Uterus (tissue), 3 donors: ENCODE measurements at regions not wholly inside any gene's neighbourhood (a gene's known extent, or its start where the extent isn't known, plus 50 kb on each side); places are given as distances from the start of the nearest gene placed in this dataset. TPM values are rescaled to one million over a fixed set of nuclear protein-coding genes. Genes with fewer than 3 reads are reported as not detected.

ENCODE experiments used
- DNase-seq, 2 donors: peaks; one replicate each; pipeline ENCODE4 v3.0.0-alpha.2; 2019 to 2020
- H3K27ac ChIP-seq, 2 donors: fragments of 200-600 bp; sonication (generic); 1 replicate in 1 of 2; 2 replicates in 1 of 2; pipeline ENCODE4 v1.5.1; 2016 to 2018
- H3K27me3 ChIP-seq, 2 donors: fragments of 200-600 bp; sonication (generic); one replicate each; pipeline ENCODE4 v1.5.1; 2018 to 2019; ENCODE audit warnings: control low read depth in 1 of 2
- H3K36me3 ChIP-seq, 2 donors: fragments of 200-600 bp; sonication (generic); one replicate each; pipeline ENCODE4 v1.5.1; 2019; ENCODE audit warnings: control low read depth in 1 of 2
- H3K4me1 ChIP-seq, 2 donors: fragments of 200-600 bp; sonication (generic); one replicate each; pipeline ENCODE4 v1.5.1; 2018 to 2019; ENCODE audit warnings: control low read depth in 1 of 2
- H3K4me3 ChIP-seq, 2 donors: fragments of 200-600 bp; sonication (generic); 1 replicate in 1 of 2; 2 replicates in 1 of 2; pipeline ENCODE4 v1.5.1; 2018 to 2019; ENCODE audit warnings: mild to moderate bottlenecking in 1 of 2
- H3K9me3 ChIP-seq, 2 donors: fragments of 200-600 bp; sonication (generic); one replicate each; pipeline ENCODE4 v1.5.1; 2019; ENCODE audit warnings: control low read depth in 1 of 2
- CTCF ChIP-seq, 4 experiments: fragments of 200-600 bp in 2 of 4; fragments of 450-650 bp in 2 of 4; sonication (generic) in 2 of 4; IDR thresholded peaks; one replicate each; pipeline ENCODE4 v1.5.1; 2016 to 2019; ENCODE audit warnings: antibody characterized with exemption in 4 of 4, mild to moderate bottlenecking in 2 of 4, moderate library complexity in 1 of 4
- POLR2A ChIP-seq, 2 donors: fragments of 450-650 bp; IDR thresholded peaks; one replicate each; pipeline ENCODE4 v1.6.1; 2016; ENCODE audit warnings: antibody characterized with exemption in 2 of 2, mild to moderate bottlenecking in 1 of 2, moderate library complexity in 1 of 2
- intact Hi-C: fragments of 100-400 bp; cut with DNase I; formaldehyde crosslinking; loops from one replicate; pipeline ENCODE4 v1.15.1; 2023; ENCODE audit warnings: low total_unique reads
- small RNA-seq: library from RNA; depleted of rRNA; stranded (forward); fragments of <200 nt; gene quantifications from one replicate; pipeline ENCODE3, GENCODE V24; 2016
- donor health status: DM: yes; HTN: yes; CAD: no.

GRCh38 chr1:218217040-218217439 lies 68.1 kb upstream of the RRP15 start:
- Histone ChIP-seq H3K9me3 (no peaks in the 10 kb centered on the region), H3K27ac (no peak overlapping the region), H3K4me1 (no peaks in the 10 kb centered on the region), H3K4me3 (no peak overlapping the region), H3K36me3 (no peaks in the 10 kb centered on the region), H3K27me3 (peaks cover 0 to 6% of the 10 kb centered on the region in 2 donors)
- TF ChIP-seq CTCF (IDR thresholded peaks at IDR 0.05), result no peak
- TF ChIP-seq POLR2A (IDR thresholded peaks at IDR 0.05), result no peak
- intact Hi-C loops, result no loop called here
- DNase-seq, result no peak

- H3K4me3 ChIP-seq, result no peak overlapping the region
- DNase-seq, result no peak
- TF ChIP-seq POLR2A (IDR thresholded peaks at IDR 0.05), result no peak
- no peak for TF ChIP-seq CTCF (IDR thresholded peaks at IDR 0.05)
- intact Hi-C loops, result no loop called here
- no peaks in the 10 kb centered on the region for H3K4me1 ChIP-seq
- no peak overlapping the region for H3K27ac ChIP-seq
- no peaks in the 10 kb centered on the region for H3K36me3 ChIP-seq
- peaks cover 0 to 6% of the 10 kb centered on the region in 2 donors for H3K27me3 ChIP-seq
- no peaks in the 10 kb centered on the region for H3K9me3 ChIP-seq
Measured at GRCh38 chr1:218219460-218219859, 65.6 kb upstream of the RRP15 start.

- H3K4me3 ChIP-seq, result no peak overlapping the region
- intact Hi-C loops, result no loop called here
Measured at GRCh38 chr1:218224101-218224500, 61.0 kb upstream of the RRP15 start.

GRCh38 chr1:218226005-218226404 lies 59.1 kb upstream of the RRP15 start:
- TF ChIP-seq CTCF (IDR thresholded peaks at IDR 0.05), result no peak
- no peak for TF ChIP-seq POLR2A (IDR thresholded peaks at IDR 0.05)
- no peaks in the 10 kb centered on the region for H3K27me3 ChIP-seq
- H3K36me3 ChIP-seq, result no peaks in the 10 kb centered on the region
- no peaks in the 10 kb centered on the region for H3K4me1 ChIP-seq
- intact Hi-C loops, result no loop called here
- H3K27ac ChIP-seq, result no peak overlapping the region
- H3K9me3 ChIP-seq, result no peaks in the 10 kb centered on the region
- DNase-seq, result no peak
- H3K4me3 ChIP-seq, result no peak overlapping the region

More at GRCh38 chr1:218224101-218224500, 61.0 kb upstream of the RRP15 start:
- Histone ChIP-seq H3K9me3 (no peaks in the 10 kb centered on the region), H3K27me3 (peaks cover 0 to 1% of the 10 kb centered on the region in 2 donors), H3K36me3 (no peaks in the 10 kb centered on the region), H3K4me1 (no peaks in the 10 kb centered on the region), H3K27ac (no peak overlapping the region)
- no peak for TF ChIP-seq POLR2A (IDR thresholded peaks at IDR 0.05)
- no peak for TF ChIP-seq CTCF (IDR thresholded peaks at IDR 0.05)
- no peak for DNase-seq

Small RNA genes lying in the stretch of these regions (small RNA-seq; reads per million reads assigned to genes)
- gene RNU1-141P, result not detected
